CD4-positive, alpha-beta T cell treated with Interleukin-10 for 1 hour (primary cell): ENCODE measurements at regions not wholly inside any gene's neighbourhood (a gene's known extent, or its start where the extent isn't known, plus 50 kb on each side); places are given as distances from the start of the nearest gene placed in this dataset.

Experiments used
- DNase-seq: peaks from one replicate; pipeline ENCODE4 v3.0.0-alpha.2; 2020

DNA sequence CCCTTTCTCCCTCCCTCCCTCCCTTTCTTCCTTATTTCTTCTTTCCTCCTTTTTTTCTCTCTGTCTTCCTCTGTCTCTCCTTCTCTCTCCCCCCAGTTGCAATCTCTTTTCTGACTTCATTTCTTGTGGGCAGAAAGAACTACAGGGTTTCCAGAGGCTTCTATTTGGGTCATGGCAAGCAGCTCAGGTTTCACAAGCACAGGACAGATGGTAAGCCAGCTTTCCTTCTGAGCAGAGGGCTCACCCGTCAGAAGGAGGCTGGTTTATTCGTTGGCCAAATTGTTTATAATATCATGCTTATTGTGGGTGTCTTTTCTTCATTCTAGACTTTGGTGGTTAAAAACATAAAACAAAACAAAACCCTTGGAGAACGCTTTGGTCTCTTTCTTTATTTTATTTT, 58.9 kb upstream of the CLMP start:
- DNase-seq: no peak

DNA sequence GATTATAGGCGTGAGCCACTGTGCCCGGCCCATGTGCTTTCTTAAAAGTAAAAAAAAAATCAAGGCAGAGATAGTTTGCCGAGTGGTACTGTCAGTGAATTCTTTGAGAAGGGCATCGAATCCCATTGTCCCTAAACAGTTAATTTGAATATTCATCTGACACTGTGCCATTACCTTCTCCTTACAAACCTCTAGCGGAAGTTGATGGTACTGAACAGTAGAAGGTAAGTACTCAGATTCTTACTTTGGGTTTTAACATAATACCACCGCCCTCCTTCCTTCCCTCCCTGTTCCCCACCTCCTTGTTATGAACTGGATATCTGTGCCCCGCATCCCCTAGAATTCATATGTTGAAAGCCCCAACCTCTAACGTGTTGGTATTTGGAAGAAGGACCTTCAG, 58.2 kb upstream of the CLMP start:
- DNase-seq: no peak

DNA sequence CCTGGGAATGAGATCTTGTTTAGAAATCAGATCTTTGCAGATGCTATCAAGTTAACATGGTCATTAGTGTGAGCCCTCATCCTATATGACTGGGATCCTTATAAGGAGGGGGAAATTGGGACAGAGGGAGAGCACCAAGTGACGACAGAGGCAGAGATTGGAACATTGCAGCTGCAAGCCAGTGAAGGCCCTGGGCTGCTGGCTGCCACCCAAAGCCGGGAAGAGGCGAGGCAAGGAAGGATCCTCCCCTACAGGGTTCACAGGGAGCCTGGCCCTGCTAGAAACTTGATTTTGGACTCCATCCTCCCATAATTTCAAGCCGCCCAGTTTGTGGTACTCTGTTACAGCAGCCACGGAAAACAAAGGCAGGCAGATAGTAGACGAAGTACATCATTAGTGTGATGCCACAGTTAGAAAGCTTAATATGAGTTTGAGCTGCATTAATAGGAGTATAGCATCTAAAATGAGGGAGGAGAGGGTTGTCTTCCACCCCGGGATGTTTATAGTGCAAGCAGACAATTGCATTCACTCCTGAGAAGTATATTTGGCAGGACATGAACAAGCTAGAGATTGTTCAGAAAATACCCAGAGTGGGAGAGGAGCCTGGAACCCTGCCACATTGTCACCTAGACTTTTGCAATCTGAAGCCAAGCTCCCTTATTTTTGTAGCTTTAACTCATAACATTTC, 56.8 kb upstream of the CLMP start:
- DNase-seq: no peak

GRCh38 chr11:123250892-123251656, 56.0 kb upstream of the CLMP start:
- DNase-seq: no peak

GRCh38 chr11:123249354-123249753, 54.3 kb upstream of the CLMP start:
- no peak for DNase-seq

GRCh38 chr11:123247813-123248379, 52.8 kb upstream of the CLMP start:
- DNase-seq: no peak

GRCh38 chr11:123247496-123247799, 52.4 kb upstream of the CLMP start:
- no peak for DNase-seq

DNA sequence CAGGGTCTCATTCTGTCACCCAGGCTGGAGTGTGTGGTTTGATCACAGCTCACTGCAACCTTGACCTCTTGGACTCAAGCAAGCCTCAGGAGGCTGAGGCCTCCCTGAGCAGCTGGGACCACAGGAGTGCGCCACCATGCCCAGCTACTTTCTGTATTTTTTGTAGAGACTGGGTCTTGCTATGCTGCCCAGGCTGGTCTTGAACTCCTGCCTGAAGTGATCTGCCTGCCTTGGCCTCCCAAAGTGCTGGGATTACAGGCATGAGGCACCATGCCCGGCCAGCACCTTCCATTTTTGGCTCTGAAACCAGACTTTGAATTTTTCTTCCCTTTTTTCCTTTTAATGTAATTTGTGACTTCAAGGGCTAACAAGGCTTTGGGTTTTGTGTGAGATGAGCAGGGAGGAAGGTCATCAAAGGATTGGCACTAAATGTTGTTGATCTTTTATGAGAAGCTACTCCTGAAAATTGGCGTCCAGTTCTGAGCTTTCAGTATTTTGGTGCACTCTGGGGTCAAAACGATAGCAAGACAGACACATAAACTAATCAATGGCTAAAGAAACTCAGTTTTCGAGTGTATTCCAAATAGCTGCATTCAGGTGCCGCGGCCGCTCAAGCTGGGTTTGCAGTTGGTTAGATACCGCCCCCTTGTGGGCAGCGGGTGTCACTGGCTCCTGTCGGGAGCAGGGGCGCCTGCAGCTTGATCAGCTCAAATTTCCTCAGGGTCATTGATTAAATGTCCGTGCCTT, 51.9 kb upstream of the CLMP start:
- DNase-seq: peak; percentile 82

DNA sequence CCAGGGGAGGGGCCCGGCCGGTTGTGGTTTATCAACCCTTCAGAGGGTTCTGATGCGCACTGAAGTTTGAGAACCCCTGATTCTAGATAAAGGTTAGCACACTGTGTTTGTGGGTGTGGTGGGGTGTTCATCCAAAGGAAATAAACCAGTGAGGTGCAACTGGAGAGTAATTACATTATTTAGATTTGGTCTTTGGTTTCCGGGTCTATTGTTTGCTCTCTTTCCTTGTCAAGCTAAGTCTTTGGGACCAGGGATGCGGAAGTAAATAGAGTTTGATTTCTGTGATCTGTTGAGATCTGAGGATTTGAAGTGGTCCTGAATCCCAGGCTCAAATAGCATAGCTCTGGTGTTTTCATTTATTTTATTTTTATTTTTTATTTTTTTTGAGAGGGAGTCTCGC, 50.5 kb upstream of the CLMP start:
- DNase-seq: no peak
